A673 (cell line): ENCODE measurements at regions not wholly inside any gene's neighbourhood (a gene's known extent, or its start where the extent isn't known, plus 50 kb on each side); places are given as distances from the start of the nearest gene placed in this dataset.

Source experiments
- BruUV-seq: library from RNA; stranded (reverse); fragments of 400-500 nt; replicated peaks from 2 replicates; lab custom pipeline; 2021; lab: Mats Ljungman, UMichigan
- CTCF ChIA-PET: fragments of 300-600 bp; sonication (Branson Sonifier 250); formaldehyde crosslinking; loops from one replicate; lab custom pipeline; 2022; ENCODE audit warnings: antibody characterized with exemption; lab: Charles Lee
- POLR2A ChIA-PET: fragments of 300-600 bp; sonication (Branson Sonifier 250); formaldehyde crosslinking; loops from one replicate; lab custom pipeline; 2022; ENCODE audit warnings: antibody characterized with exemption; ENCODE audit not compliant: low non-redundant PET; lab: Charles Lee
- DNase-seq: peaks from one replicate; pipeline ENCODE4 v3.0.0-alpha.2; 2015; ENCODE audit warnings: low spot score
- H3K27ac ChIP-seq: fragments of 200-600 bp; sonication (generic); 2 replicates; pipeline ENCODE4 v1.5.1; 2016; ENCODE audit warnings: mixed run types, low read depth, mild to moderate bottlenecking, mixed read lengths, antibody characterized with exemption, low read length; ENCODE audit not compliant: poor library complexity, severe bottlenecking
- H3K27me3 ChIP-seq: fragments of 200-600 bp; sonication (generic); replicated peaks from 2 replicates; pipeline ENCODE4 v1.6.1; 2017; ENCODE audit warnings: mixed run types, low read depth, mild to moderate bottlenecking, mixed read lengths, antibody characterized with exemption, low read length; ENCODE audit not compliant: insufficient read depth, poor library complexity
- H3K36me3 ChIP-seq: fragments of 200-600 bp; sonication (generic); 2 replicates; pipeline ENCODE4 v1.6.1; 2016; ENCODE audit warnings: mixed run types, mild to moderate bottlenecking, mixed read lengths, antibody characterized with exemption, low read length; ENCODE audit not compliant: insufficient read depth, poor library complexity, severe bottlenecking
- H3K4me1 ChIP-seq: fragments of 200-600 bp; sonication (generic); 2 replicates; pipeline ENCODE4 v1.6.1; 2017; ENCODE audit warnings: mixed run types, mild to moderate bottlenecking, mixed read lengths, antibody characterized with exemption, low read length; ENCODE audit not compliant: insufficient read depth, poor library complexity, severe bottlenecking
- H3K4me3 ChIP-seq: fragments of 200-600 bp; sonication (generic); 2 replicates; pipeline ENCODE4 v1.5.1; 2016; ENCODE audit warnings: low read depth, mixed run types, mild to moderate bottlenecking, mixed read lengths, low read length; ENCODE audit not compliant: poor library complexity, severe bottlenecking
- H3K9me3 ChIP-seq: fragments of 200-600 bp; sonication (generic); 2 replicates; pipeline ENCODE4 v1.6.1; 2016; ENCODE audit warnings: mixed run types, low read depth, mild to moderate bottlenecking, mixed read lengths, antibody characterized with exemption, low read length; ENCODE audit not compliant: poor library complexity, severe bottlenecking
- EZH2 ChIP-seq: fragments of 200-600 bp; sonication (generic); IDR thresholded peaks from 2 replicates; pipeline ENCODE4 v1.6.1; 2017; ENCODE audit warnings: borderline replicate concordance, low read depth, mild to moderate bottlenecking, mixed read lengths, antibody characterized with exemption, low read length; ENCODE audit not compliant: poor library complexity, severe bottlenecking
- intact Hi-C: fragments of 100-400 bp; cut with micrococcal nuclease; formaldehyde crosslinking; loops from one replicate; pipeline ENCODE4 v1.10.0; 2022; ENCODE audit not compliant: unreplicated experiment
- TF ChIP-seq, protein P1 (sequence below): fragments of 300-800, 200-600 bp; sonication (generic); conservative IDR thresholded peaks from 2 replicates; pipeline ENCODE4 v1.5.1; 2017; ENCODE audit warnings: low read depth, mild to moderate bottlenecking, antibody characterized with exemption, low read length, moderate library complexity, mixed read lengths

DNA sequence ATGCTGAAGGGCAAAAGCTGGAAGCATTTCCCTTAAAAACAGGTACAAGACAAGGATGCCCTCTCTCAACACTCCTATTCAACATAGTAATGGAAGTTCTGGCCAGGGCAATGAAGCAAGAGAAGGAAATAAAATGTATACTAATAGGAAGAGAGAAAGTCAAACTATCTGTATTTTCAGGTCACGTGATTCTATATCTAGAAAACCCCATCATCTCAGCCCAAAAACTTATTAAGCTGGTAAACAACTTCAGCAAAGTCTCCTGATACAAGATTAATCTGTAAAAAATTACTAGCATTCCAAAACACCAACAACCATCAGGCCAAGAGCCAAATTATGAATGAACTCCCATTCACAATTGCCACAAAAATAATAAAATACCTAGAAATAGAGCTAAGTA lies 213.2 kb upstream of the CNTNAP5 start:
- no peaks in the 10 kb centered on the region for H3K36me3 ChIP-seq
- POLR2A ChIA-PET: no interaction called here
- no TSS peak for BruUV-seq

DNA sequence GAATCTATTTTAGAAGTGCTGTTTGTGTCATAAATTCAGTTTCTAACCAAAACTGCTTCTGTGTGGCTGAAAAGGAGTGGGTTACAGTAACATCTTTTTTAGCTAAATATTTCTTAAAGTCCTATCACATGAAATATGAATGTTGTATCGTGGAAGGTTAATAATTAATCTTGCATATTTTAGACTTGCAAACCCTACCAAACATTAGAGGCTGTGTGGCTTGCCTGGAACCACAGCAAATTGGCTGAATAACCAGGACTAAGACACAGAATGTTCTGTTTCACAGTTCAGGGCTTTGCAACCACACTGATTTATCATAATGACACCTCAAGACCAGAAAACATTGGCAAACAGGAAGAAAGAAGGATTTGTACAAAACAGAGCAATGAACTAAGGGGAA lies 208.9 kb upstream of the CNTNAP5 start:
- Histone ChIP-seq H3K4me3 (no peak overlapping the region), H3K27ac (no peak overlapping the region), H3K4me1 (no peaks in the 10 kb centered on the region), H3K9me3 (no peaks in the 10 kb centered on the region), H3K27me3 (no peaks in the 10 kb centered on the region), H3K36me3 (no peaks in the 10 kb centered on the region)
- TF ChIP-seq, protein P1, sequence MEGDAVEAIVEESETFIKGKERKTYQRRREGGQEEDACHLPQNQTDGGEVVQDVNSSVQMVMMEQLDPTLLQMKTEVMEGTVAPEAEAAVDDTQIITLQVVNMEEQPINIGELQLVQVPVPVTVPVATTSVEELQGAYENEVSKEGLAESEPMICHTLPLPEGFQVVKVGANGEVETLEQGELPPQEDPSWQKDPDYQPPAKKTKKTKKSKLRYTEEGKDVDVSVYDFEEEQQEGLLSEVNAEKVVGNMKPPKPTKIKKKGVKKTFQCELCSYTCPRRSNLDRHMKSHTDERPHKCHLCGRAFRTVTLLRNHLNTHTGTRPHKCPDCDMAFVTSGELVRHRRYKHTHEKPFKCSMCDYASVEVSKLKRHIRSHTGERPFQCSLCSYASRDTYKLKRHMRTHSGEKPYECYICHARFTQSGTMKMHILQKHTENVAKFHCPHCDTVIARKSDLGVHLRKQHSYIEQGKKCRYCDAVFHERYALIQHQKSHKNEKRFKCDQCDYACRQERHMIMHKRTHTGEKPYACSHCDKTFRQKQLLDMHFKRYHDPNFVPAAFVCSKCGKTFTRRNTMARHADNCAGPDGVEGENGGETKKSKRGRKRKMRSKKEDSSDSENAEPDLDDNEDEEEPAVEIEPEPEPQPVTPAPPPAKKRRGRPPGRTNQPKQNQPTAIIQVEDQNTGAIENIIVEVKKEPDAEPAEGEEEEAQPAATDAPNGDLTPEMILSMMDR: no peak
- no peak for TF ChIP-seq EZH2
- CTCF ChIA-PET: no interaction called here
- DNase-seq: no peak
- intact Hi-C loops: no loop called here
- POLR2A ChIA-PET: no interaction called here
- no TSS peak for BruUV-seq

More for the DNA sequence above, 213.2 kb upstream of the CNTNAP5 start:
- H3K4me1 ChIP-seq: no peaks in the 10 kb centered on the region
- H3K27me3 ChIP-seq: no peaks in the 10 kb centered on the region
- H3K27ac ChIP-seq: no peak overlapping the region
- intact Hi-C loops: no loop called here
- H3K4me3 ChIP-seq: no peak overlapping the region
- no peak for DNase-seq
- H3K9me3 ChIP-seq: peaks cover under 1% of the 10 kb centered on the region
- CTCF ChIA-PET: no interaction called here
- TF ChIP-seq, protein P1: no peak
- TF ChIP-seq EZH2: no peak

DNA sequence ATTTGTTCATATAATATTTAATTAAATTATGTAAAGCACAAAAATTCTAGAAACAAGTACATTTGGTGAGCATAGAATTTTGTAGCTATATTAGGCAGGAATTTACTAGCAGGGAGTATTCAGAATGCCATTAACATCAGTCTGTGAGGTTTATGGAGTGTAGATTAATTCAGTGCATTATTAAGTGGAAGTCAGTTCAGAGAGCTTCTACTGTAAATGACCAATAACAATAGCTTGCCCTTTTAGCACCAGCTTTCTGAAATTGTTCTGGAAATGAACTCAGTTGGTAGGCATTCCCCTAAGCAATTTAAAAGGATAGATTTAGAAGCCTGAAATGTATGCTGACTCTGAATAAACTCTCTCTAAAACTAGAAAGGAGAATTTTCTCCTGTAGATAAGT lies 208.2 kb upstream of the CNTNAP5 start:
- CTCF ChIA-PET: no interaction called here
- Histone ChIP-seq H3K4me3 (no peak overlapping the region), H3K27ac (no peak overlapping the region), H3K27me3 (no peaks in the 10 kb centered on the region), H3K4me1 (no peaks in the 10 kb centered on the region), H3K36me3 (no peaks in the 10 kb centered on the region), H3K9me3 (no peaks in the 10 kb centered on the region)
- no peak for DNase-seq
- no TSS peak for BruUV-seq
- TF ChIP-seq, protein P1: no peak
- no peak for TF ChIP-seq EZH2
- POLR2A ChIA-PET: no interaction called here
- intact Hi-C loops: no loop called here
